Fibroblast of peridontal ligament (primary cell): ENCODE measurements at regions not wholly inside any gene's neighbourhood (a gene's known extent, or its start where the extent isn't known, plus 50 kb on each side); places are given as distances from the start of the nearest gene placed in this dataset.
"Not testable (repeated sequence)": the region's sequence is repeated elsewhere in the genome, so short reads cannot be mapped to it uniquely, and the experiment has no call there.

Experiments used
- DNase-seq: peaks from one replicate; pipeline ENCODE4 v3.0.0-alpha.2; 2010; ENCODE audit errors: extremely low read depth

DNA sequence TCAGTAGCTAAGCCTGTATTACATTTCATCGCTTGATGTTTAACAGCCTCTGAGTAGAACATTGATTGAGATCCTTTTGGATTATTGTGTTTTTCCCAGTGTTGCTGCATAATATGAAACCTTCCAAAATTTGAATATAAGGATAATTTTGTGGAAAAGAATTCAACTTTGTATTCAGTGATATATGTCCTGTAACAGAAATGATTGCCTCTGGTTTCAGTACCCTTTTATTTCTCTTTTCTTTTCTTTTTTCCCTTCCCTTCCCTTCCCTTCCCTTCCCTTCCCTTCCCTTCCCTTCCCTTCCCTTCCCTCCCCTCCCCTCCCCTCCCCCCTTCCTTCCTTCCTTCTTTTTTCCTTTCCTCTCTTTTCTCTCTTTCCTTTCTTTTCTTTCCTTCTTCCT, 74.6 kb downstream of the UTRN start:
- no peak for DNase-seq

DNA sequence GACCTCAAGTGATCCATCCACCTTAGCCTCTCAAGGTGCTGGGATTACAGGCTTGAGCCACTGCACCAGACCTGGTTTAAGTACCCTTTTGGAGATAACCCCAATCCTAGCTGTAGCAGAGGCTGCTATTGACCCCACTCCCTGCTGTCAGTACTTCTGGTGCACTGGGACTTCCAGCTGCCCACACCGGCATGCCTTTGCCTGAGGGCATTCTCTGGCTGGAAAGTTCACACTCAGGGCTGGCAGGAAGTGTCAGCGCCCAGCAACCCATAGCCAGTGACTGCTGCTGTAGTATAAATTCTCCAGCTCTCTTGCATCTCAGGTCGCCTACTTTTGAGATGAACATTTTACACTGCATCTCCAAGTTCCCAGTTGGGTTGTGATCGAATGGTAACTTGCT, 75.3 kb downstream of the UTRN start:
- no peak for DNase-seq

DNA sequence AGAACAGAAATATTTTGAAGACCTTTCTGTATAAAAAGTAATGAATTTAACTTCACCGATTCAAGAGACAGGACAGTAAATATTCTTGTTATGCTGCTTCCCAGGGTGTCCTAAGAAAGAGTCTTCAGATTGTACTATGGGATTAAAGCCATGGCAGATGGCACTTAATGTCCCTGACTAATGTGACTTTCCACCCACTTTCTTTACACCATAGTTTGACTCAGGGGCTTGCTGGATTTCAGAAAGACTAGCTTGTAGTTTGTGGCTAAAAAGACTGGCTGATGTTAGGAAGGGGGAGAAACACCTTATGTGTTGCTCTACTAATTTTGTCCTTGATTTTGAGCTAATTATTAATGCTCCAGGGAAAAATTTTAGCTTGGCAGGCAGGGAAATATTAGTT, 75.9 kb downstream of the UTRN start:
- DNase-seq = no peak

DNA sequence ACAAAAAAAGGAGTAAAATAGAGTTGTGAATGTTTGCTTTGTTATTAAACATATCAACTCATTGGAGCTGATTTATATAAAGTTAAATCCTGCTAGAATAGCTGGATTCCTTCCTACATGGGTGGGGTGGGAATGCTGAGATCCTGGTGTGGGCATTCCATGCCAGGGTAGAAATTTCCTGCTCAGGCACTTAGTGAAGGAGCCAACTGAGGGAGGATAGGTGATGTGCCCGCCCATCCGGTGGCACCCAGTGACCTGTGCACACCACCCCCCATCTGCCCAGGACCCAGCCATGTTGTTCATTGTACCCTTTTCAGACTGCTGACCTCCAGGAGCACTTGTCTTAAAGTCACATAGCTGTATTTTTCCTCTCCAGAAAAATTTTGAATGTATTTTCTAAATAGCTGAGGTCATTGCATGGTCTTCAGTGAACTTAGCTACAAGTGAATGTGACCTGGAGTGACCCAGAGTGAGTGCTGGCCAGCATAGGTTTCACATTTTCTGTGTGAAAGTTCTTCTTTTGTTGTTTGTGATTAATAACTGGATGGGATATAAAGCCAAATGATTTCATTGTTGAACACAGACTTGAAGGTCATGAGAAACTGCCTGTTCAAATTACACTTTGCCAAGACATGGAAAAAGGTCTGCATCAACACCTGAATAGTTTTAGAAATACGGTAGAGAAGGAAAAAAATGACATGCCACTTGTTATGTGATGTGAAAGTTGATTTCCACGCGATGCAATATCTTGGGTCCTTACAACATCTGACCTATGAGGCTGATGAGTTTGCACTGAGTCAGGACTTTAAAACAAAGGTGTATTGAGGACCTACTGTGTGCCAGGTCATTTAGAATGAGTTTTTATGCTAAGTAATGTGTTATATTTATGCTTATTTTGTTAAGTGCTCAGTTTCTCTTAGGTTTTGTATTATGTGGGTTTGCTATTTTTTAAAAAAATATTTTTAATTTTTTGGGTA, 77.2 kb downstream of the UTRN start:
- peak; percentile 40 for DNase-seq

DNA sequence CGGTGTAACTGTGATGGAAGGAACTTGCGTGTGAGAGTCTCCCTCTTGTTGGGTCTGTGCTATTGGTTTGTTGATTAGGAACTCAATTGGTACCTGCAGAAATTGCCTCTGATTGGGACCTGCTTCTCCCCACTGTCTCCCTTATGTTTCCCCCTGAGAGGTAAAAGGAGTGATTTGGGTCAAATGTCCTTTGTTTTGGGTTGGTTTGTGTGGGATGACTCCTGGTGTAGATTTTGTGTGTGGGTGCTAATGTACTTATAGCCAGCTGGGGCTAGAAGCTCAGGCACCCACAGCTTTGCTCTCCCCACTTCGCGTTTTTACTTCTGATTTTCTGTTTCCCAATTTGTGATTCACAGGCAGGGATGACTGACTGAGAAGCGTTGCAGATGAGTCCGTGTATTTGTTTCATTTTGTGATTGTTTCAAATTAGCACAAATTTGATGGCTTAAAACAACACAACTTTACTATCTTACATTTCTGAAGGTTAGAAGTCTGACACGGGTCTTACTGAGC, 79.1 kb downstream of the UTRN start:
- DNase-seq = no peak

DNA sequence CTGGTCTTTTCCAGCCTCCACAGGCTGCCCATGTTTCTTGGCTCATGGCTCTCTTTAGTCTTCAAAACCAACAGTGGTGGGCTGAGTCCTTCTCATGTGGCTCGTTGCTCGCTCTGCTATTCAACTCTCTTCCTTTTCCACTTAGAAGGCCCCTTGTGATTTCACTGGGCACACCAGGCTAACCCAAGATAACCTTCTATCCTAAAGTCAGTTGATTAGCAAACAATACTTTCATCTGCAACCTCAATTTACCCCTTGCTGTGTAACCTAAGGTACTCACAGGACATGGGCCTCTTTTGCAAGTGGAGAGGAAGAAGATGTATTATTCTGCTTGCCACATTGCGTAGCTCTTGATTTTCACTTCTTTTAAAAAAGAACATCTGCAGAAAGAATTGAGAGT, 79.6 kb downstream of the UTRN start:
- no peak for DNase-seq

DNA sequence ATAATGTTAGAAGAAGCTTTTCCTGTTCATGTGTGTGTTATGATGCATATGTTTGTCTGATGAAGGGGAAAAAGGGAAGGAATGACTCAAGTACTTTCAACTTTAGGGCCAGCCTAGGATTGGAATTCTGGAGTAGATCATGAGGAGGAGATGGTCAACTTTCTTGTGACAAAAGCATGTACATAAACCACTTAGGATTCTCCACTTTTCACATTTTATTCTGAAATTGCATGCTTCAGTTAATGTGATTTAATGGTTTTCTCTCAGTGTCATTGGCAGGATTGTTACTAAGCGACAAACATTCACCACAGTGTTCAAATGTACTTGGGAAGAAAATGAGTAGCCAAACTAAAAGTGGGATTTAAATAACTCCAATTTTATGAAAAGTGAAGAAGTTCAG, 80.1 kb downstream of the UTRN start:
- DNase-seq = peak; percentile 46

DNA sequence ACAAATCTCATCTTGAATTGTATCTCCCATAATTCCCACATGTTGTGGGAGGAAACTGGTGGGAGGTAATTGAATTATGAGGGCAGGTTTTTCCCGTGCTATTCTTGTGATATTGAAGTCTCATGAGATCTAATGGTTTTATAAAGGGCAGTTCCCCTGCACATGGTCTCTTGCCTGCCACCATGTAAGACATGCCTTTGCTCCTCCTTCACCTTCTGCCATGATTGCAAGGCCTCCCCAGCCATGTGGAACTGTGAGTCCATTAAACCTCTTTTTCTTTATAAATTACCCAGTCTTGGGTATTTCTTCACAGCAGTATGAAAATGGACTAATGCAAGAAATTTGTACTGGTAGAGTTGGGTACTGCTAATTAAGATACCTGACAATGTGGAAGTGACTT, 84.6 kb downstream of the UTRN start:
- DNase-seq = not testable (repeated sequence)

DNA sequence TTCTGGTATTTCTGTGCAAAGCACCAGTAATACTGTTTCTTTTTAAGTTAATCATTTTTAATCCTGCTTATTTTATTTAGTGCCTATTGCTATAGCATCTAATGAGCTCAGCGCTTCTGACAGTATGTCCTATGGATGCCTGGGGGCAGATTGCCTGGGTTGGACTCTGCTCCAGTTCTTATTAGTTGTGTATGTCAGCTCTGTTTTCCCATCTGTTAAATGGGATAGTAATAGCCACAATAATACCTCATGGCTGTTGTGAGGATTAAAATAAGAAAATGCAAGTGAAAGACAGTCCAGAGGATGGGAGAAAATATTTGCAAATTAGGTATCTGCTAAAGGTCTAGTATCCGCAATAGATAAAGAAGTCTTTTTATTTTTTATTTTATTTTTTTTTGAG, 87.0 kb downstream of the UTRN start:
- DNase-seq = no peak

DNA sequence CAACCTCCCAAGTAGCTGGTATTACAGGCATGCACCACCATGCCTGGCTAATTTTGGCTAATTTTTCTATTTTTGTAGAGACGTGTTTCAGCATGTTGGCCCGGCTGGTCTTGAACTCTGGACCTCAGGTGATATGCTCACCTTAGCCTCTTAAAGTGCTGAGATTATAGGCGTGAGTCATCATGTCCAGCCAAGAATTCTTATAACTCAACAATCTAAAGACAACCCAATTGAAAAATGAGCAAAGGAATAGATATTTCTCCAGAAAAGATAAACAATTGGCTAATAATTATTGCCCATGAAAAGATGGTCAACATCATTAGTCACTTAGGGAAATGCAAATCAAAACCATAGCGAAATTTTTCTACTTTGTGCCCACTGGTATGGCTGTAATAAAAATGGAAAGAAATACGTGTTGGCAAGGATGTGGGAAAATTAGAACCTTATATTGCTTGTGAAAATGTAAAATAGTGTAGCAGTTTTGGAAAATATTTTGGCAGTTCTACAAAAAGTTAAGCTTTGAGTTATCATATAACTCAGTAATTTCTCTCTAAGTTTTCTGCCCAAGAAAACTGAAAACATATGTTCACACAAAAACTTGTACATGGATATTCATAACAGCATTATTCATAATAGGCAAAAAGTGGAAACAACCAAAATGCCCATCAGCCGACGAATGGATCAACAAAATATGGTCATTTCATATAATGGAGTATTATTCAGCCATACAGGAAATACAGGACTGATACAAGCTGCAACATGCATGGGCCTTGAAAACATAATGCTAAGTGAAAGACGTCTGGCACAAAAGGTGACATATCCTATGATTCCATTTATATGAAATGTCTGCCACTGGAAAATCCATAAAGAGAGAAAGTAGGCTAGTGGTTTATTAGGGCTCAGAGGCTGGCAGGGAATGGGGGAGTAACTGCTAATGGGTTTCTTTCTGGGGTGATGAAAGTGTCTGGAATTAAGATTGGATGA, 87.8 kb downstream of the UTRN start:
- DNase-seq = peak; percentile 58

DNA sequence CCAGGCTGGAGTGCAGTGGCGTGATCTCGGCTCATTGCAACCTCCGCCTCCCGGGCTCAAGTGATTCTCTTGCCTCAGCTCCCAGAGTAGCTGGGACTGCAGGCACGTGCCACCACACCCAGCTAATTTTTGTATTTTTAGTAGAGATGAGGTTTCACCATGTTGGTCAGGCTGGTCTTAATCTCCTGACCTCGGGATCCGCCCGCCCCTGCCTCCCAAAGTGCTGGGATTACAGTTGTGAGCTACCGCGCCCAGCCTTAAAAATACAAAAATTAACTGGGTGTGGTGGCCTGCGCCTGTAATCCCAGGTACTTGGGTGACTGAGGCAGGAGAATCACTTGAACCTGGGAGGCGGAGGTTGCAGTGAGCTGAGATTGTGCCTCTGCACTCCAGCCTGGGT, 89.4 kb downstream of the UTRN start:
- DNase-seq = not testable (repeated sequence)

DNA sequence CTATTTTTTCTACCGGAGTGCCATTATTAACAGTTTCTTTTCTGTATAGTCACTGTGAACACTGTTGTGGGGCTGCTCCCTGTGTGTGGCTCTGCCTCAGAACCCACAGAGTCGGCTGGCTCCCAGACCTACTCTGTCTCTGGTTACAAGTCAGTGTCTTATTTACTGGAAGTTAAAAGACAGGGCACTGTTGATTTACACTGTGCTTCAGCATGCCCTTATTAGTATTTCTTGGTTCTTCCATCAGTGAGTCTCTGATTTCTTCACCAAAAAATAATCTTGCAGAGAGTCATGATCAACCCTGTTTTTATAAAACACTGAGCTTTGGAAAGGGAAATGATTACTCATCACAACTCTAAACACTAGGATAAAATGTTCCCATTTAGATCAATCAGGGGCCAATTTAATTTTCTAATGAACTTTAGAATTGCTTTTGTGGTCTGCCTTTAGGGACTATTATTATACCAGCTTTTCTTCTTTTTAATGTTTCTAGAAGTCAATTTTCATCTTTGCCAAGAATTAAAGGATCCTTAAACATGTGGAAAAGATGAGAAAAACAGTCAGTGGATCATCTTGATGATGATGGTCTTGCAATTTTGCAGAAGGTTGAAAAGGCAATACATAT, 92.6 kb downstream of the UTRN start:
- DNase-seq = peak; percentile 90

DNA sequence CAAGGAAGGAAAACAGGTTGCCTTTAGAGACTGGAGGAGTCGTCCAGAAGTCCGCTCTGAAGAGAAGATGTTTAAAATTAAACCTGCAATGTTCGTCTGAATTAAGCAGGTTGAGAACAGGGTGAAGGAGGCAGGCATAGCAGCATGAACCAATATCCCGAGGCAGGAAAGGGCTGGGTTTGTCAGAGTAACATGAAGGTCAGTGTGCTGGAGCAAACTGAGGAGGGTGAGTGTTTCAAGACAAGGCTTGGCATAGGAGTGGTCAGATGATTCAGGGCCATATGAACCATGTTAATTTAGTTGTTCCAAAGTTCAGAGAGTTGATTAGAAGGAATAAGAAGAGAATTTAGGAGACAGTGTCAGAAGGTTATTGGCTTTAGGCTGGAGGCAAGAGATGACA, 93.3 kb downstream of the UTRN start:
- DNase-seq = peak; percentile 50

DNA sequence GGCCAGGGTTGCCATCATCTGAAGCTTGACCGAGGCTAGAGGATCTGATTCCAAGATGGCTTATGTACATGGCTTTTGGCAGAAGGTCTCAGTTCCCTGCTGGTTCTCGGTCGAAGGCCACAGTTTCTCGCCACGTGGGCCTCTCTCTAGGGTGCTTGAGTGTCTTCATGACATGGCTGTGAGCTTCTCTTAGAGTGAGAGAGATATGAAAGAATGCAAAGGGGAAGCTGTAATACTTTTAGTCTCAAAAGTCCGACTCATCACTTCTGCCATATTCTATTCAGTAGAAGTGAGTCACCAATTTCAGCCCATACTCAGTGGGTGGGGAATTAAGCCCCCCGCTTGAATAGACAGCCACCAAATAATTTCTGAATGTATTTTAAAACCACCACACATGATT, 94.2 kb downstream of the UTRN start:
- peak; percentile 46 for DNase-seq

DNA sequence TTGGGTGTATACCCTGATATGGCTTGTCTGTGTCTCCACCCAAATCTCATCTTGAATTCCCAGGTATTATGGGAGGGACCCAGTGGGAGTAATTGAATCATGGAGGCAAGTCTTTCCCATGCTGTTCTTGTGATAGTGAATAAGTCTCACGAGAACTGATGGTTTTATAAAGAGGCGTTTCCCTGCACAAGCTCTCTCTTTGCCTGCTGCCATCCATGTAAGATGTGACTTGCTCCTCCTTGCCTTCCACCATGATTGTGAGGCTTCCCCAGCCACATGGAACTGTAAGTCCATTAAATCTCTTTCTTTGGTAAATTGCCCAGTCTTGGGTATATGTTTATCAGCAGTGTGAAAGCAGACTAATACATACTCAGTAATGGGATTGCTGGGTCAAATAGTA, 96.4 kb downstream of the UTRN start:
- DNase-seq = not testable (repeated sequence)

DNA sequence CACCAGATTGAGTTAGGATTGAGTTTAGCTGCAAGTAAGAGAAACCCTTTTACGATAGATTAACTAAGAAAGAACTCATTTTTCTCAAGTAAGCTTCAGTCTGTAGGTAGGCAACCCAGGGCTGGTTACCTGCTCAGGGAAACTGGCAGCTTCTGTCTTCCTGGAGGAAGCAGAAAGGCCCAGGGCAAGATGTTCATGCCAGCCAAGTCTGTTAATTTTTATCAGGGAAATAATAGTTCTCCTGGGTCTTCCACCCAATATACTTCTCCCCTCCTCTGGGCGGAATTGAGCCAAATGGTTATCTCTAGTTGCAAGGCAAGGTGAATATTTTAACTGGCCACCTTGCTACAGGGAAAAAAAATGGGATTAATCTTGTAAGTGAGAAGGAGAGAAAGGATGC, 98.2 kb downstream of the UTRN start:
- DNase-seq = no peak

DNA sequence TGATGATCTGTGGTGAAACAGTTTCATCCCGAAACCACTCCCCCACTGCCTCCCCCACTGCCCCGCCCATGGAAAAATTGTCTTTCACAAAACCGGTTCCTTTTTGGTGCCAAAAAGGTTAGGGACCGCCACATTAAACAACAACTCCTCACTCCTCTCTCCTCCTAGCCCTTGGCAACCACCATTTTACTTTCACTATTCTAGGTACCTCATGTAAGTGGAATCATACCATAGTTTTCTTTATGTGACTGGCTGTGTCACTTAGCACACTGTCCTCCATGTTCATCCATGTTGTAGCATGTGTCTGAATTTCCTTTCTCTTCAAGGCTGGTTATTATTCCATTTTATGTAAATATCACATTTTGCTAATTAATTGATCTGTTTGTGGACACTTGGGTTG, 99.3 kb downstream of the UTRN start:
- no peak for DNase-seq

DNA sequence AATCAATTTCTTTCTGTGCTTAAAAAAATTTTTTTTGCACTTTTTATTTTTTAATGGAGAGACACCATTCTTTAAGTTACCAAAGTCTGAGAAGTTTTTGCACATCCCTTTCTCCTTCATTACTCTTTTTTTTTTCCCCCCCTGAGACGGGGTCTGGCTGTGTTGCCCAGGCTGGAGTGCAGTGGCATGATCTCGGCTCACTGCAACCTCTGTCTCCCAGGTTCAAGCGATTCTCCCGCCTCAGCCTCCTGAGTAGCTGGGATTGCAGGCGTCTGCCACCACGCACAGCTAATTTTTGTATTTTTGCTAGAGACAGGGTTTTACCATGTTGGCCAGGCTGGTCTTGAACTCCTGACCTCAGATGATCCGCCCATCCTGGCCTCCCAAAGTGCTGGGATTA, 104.3 kb downstream of the UTRN start:
- not testable (repeated sequence) for DNase-seq

DNA sequence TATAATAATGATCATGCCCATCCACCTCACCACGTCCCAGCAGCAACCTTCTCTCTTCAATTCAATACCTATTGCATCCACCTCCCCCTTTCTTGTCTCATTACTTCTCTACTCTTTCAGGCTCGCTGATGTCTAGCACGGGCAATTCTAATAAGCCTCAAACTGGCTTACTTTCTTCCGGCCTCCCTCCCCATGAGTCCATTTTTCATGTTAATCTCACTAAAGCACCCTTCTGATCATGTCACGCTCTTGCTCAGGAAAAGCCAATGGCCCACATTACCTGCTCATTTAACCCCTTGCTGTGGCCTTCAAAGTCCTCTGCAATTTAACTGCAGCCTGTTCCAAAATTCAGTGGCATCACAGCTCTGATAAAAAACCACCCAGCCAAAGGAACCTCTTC, 105.1 kb downstream of the UTRN start:
- no peak for DNase-seq

DNA sequence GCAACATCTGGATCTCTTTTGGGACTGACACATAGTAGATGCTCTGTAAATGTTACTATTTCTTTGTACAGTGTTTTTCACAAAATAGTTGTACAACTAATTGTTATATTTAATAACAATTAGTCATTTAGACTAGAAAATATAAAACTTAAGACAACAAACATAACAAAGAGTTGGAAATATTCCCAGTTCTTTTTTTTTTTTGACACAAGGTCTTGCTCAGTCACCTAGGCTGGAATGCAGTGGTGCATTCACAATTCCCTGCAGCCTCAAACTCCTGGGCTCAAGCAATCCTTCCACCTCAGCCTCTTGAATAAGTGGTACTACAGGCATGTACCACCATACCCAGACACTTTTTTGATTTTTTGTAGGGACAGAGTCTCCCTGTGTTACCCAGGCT, 105.8 kb downstream of the UTRN start:
- DNase-seq = no peak

DNA sequence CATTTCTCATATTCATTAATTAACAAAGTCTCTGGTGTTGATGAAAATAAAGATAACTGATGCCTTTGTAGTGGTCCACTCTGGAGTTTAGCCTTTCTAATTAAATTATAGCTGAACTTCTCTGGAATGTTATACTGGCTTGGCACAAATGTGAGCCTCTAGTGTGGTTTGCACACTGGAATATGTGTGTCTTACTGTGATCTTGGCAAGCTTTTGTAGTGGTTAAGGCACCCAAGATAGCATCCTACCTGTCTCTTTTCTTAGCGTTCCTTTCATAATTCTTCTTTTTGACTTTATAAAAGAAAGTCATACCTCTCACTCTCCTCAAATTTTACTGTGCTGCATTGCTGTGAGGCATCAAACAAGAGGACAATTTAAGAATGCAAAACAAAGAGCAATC, 107.4 kb downstream of the UTRN start:
- DNase-seq = no peak

DNA sequence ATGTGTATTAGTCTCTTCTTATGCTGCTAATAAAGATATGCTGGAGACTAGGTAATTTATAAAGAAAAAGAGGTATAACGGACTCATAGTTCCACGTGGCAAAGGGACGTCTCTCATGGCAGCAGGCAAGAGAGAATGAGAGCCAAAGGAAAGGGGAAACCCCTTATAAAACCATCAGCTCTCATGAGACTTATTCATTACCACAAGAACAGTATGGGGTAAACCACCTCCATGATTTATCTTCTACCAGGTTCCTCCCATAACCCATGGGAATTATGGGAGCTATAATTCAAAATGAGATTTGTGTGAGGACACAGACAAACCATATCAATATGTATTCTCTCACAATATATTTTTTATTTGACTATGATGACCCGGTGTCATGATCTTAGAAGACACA, 109.1 kb downstream of the UTRN start:
- no peak for DNase-seq
